OCI-LY3 (cell line): ENCODE measurements at regions not wholly inside any gene's neighbourhood (a gene's known extent, or its start where the extent isn't known, plus 50 kb on each side); places are given as distances from the start of the nearest gene placed in this dataset.

Experiments used
- CTCF ChIP-seq: fragments of 200-600, 300-600 bp; sonication (generic); IDR thresholded peaks from 2 replicates; pipeline ENCODE4 v1.5.1; 2014; ENCODE audit warnings: antibody characterized with exemption, low read length, low read depth
- EZH2phosphoT487 ChIP-seq: fragments of 200-600 bp; shearing (Covaris generic); IDR thresholded peaks from 2 replicates; pipeline ENCODE4 v1.6.1; 2018; ENCODE audit warnings: antibody characterized with exemption, mixed run types, low read depth

GRCh38 chr4:97239667-97239997 is 903.6 kb downstream of the STPG2 start:
- TF ChIP-seq CTCF (no peak), EZH2phosphoT487 (no peak)
